B cell (primary cell): ENCODE measurements at regions not wholly inside any gene's neighbourhood (a gene's known extent, or its start where the extent isn't known, plus 50 kb on each side); places are given as distances from the start of the nearest gene placed in this dataset.

ENCODE experiments used
- CTCF ChIP-seq: fragments of 200-600 bp; IDR thresholded peaks from one replicate; pipeline ENCODE4 v1.8.0; 2022; ENCODE audit warnings: antibody characterized with exemption, mild to moderate bottlenecking
- EZH2 ChIP-seq: IDR thresholded peaks from 2 replicates; pipeline ENCODE4 v1.6.1; 2012; ENCODE audit warnings: borderline replicate concordance, low read depth, mild to moderate bottlenecking, moderate library complexity, low read length; ENCODE audit not compliant: insufficient read depth, poor library complexity, severe bottlenecking

- TF ChIP-seq CTCF (no peak), EZH2 (no peak)
These were observed 147.5 kb downstream of the CYSLTR2 start for GRCh38 chr13:48801255-48801654.
